Stimulated activated CD4-positive, alpha-beta T cell treated with anti-CD3 and anti-CD28 coated beads, TNF-alpha, amount 100 ng/mL, for 24 hours (primary cell): ENCODE measurements at regions not wholly inside any gene's neighbourhood (a gene's known extent, or its start where the extent isn't known, plus 50 kb on each side); places are given as distances from the start of the nearest gene placed in this dataset.

Experiments
- DNase-seq, 3 experiments: peaks; one replicate each; pipeline ENCODE4 v3.0.0-alpha.2; 2020; ENCODE audit warnings: low read depth in 3 of 3

GRCh38 chr5:135219868-135220267, 179.2 kb downstream of the MACROH2A1 start:
- DNase-seq = no peak

- no peak for DNase-seq
These were observed 180.1 kb downstream of the MACROH2A1 start for GRCh38 chr5:135218790-135219568.

GRCh38 chr5:135218486-135218755, 180.6 kb downstream of the MACROH2A1 start:
- DNase-seq = no peak

GRCh38 chr5:135217669-135218485, 181.2 kb downstream of the MACROH2A1 start:
- DNase-seq = no peak

- no peak for DNase-seq
These were observed 182.3 kb downstream of the MACROH2A1 start for GRCh38 chr5:135216471-135217343.

- no peak for DNase-seq
These were observed 181.8 kb upstream of the PITX1 start for GRCh38 chr5:135215617-135216470.

- no peak for DNase-seq
These were observed 181.0 kb upstream of the PITX1 start for GRCh38 chr5:135214897-135215616.

GRCh38 chr5:135213466-135214239, 179.6 kb upstream of the PITX1 start:
- DNase-seq = no peak

GRCh38 chr5:135213027-135213386, 179.0 kb upstream of the PITX1 start:
- no peak for DNase-seq

- no peak for DNase-seq
These were observed 178.5 kb upstream of the PITX1 start for GRCh38 chr5:135212361-135213026.

GRCh38 chr5:135211791-135212190, 177.8 kb upstream of the PITX1 start:
- DNase-seq = no peak

- no peak for DNase-seq
These were observed 177.2 kb upstream of the PITX1 start for GRCh38 chr5:135211083-135211790.

GRCh38 chr5:135210286-135211055, 176.4 kb upstream of the PITX1 start:
- no peak for DNase-seq

- DNase-seq = no peak
These were observed 175.1 kb upstream of the PITX1 start for GRCh38 chr5:135208903-135209721.

- no peak for DNase-seq
These were observed 174.5 kb upstream of the PITX1 start for GRCh38 chr5:135208555-135208902.

GRCh38 chr5:135207866-135208265, 173.8 kb upstream of the PITX1 start:
- no peak for DNase-seq

GRCh38 chr5:135206862-135207261, 172.8 kb upstream of the PITX1 start:
- DNase-seq = no peak
